ENCODE measurements at regions not wholly inside any gene's neighbourhood (a gene's known extent, or its start where the extent isn't known, plus 50 kb on each side); places are given as distances from the start of the nearest gene placed in this dataset.

DNA sequence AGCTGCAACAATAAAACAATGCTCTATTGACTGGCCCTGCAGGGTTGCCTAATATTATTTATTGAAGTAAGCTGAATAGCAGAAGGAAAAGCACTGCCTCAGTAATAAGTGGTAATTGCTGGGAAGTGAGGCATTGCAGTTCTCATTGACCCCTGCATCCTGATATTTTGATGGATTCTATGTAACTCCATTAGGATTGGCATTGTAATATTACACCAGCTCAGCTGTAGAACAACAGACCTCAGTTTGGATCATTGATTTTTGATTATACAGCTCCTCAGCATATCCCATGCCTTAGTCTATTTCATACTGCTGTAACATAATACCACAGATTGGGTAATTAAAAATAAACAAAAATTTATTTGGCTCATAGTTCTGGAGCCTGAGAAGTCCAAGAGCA is 650.6 kb upstream of the SALL1 start:
- ATAC-seq: no peak

GRCh38 chr16:51797669-51798259 is 646.7 kb upstream of the SALL1 start:
- TF ChIP-seq, protein P1, sequence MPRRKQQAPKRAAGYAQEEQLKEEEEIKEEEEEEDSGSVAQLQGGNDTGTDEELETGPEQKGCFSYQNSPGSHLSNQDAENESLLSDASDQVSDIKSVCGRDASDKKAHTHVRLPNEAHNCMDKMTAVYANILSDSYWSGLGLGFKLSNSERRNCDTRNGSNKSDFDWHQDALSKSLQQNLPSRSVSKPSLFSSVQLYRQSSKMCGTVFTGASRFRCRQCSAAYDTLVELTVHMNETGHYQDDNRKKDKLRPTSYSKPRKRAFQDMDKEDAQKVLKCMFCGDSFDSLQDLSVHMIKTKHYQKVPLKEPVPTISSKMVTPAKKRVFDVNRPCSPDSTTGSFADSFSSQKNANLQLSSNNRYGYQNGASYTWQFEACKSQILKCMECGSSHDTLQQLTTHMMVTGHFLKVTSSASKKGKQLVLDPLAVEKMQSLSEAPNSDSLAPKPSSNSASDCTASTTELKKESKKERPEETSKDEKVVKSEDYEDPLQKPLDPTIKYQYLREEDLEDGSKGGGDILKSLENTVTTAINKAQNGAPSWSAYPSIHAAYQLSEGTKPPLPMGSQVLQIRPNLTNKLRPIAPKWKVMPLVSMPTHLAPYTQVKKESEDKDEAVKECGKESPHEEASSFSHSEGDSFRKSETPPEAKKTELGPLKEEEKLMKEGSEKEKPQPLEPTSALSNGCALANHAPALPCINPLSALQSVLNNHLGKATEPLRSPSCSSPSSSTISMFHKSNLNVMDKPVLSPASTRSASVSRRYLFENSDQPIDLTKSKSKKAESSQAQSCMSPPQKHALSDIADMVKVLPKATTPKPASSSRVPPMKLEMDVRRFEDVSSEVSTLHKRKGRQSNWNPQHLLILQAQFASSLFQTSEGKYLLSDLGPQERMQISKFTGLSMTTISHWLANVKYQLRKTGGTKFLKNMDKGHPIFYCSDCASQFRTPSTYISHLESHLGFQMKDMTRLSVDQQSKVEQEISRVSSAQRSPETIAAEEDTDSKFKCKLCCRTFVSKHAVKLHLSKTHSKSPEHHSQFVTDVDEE (CRISPR knock-in tag; IDR thresholded peaks at IDR 0.05): no peak
- TF ChIP-seq TOX (CRISPR knock-in tag; IDR thresholded peaks at IDR 0.05; ENCODE audit: borderline replicate concordance): no peak
- no peak for TF ChIP-seq CSDC2 (CRISPR knock-in tag; IDR thresholded peaks at IDR 0.05)
- TF ChIP-seq, protein P2, sequence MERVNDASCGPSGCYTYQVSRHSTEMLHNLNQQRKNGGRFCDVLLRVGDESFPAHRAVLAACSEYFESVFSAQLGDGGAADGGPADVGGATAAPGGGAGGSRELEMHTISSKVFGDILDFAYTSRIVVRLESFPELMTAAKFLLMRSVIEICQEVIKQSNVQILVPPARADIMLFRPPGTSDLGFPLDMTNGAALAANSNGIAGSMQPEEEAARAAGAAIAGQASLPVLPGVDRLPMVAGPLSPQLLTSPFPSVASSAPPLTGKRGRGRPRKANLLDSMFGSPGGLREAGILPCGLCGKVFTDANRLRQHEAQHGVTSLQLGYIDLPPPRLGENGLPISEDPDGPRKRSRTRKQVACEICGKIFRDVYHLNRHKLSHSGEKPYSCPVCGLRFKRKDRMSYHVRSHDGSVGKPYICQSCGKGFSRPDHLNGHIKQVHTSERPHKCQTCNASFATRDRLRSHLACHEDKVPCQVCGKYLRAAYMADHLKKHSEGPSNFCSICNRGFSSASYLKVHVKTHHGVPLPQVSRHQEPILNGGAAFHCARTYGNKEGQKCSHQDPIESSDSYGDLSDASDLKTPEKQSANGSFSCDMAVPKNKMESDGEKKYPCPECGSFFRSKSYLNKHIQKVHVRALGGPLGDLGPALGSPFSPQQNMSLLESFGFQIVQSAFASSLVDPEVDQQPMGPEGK (CRISPR knock-in tag; IDR thresholded peaks at IDR 0.05; ENCODE audit: borderline replicate concordance): no peak
- TF ChIP-seq ZFP3 (CRISPR knock-in tag; IDR thresholded peaks at IDR 0.05): no peak
- no peak for TF ChIP-seq POU6F1 (CRISPR knock-in tag; IDR thresholded peaks at IDR 0.05; ENCODE audit: borderline replicate concordance, low read depth)
- no peak for TF ChIP-seq TCF4 (CRISPR knock-in tag; IDR thresholded peaks at IDR 0.05; ENCODE audit: borderline replicate concordance)
- TF ChIP-seq GLIS3 (CRISPR knock-in tag; IDR thresholded peaks at IDR 0.05): no peak
- no peak for TF ChIP-seq ZFP30 (CRISPR knock-in tag; IDR thresholded peaks at IDR 0.05)
- TF ChIP-seq, protein P3, sequence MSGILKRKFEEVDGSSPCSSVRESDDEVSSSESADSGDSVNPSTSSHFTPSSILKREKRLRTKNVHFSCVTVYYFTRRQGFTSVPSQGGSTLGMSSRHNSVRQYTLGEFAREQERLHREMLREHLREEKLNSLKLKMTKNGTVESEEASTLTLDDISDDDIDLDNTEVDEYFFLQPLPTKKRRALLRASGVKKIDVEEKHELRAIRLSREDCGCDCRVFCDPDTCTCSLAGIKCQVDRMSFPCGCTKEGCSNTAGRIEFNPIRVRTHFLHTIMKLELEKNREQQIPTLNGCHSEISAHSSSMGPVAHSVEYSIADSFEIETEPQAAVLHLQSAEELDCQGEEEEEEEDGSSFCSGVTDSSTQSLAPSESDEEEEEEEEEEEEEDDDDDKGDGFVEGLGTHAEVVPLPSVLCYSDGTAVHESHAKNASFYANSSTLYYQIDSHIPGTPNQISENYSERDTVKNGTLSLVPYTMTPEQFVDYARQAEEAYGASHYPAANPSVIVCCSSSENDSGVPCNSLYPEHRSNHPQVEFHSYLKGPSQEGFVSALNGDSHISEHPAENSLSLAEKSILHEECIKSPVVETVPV (CRISPR knock-in tag; IDR thresholded peaks at IDR 0.05): no peak
- no peak for TF ChIP-seq OSR1 (CRISPR knock-in tag; IDR thresholded peaks at IDR 0.05)
- no peak for ATAC-seq

More for the DNA sequence above, 650.6 kb upstream of the SALL1 start:
- TF ChIP-seq OSR1 (CRISPR knock-in tag; IDR thresholded peaks at IDR 0.05): no peak
- TF ChIP-seq BACH2 (CRISPR knock-in tag; IDR thresholded peaks at IDR 0.05; ENCODE audit: borderline replicate concordance): no peak
- no peak for TF ChIP-seq SNAI2 (CRISPR knock-in tag; IDR thresholded peaks at IDR 0.05)
- TF ChIP-seq ZNF70 (CRISPR knock-in tag; IDR thresholded peaks at IDR 0.05): no peak

DNA sequence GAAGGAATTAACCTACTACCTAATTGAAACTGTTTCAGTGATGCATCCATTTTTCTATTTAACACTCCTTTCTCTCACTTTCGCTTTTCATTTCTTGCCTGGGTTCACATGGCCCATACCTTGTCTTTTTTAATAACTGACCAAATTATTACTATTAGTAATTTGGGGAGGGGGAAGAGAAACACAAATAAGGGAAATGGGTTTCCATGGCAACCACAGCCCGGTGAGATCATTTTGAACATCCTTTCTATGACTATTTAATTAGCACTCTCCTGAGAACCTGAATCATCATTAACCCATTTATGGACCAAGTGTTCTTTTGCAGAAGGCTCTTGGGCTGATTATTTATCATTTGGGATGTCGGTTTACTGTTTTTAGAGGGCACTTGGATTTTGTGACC is 628.2 kb upstream of the SALL1 start:
- no peak for TF ChIP-seq ZNF8 (CRISPR knock-in tag; IDR thresholded peaks at IDR 0.05)
- TF ChIP-seq OSR1 (CRISPR knock-in tag; IDR thresholded peaks at IDR 0.05): no peak
- no peak for TF ChIP-seq SNAI2 (CRISPR knock-in tag; IDR thresholded peaks at IDR 0.05)
- TF ChIP-seq ZC3H10 (CRISPR knock-in tag; IDR thresholded peaks at IDR 0.05): no peak
- TF ChIP-seq ZFP3 (CRISPR knock-in tag; IDR thresholded peaks at IDR 0.05): no peak
- TF ChIP-seq GLIS3 (CRISPR knock-in tag; IDR thresholded peaks at IDR 0.05): no peak
- TF ChIP-seq, protein P2 (CRISPR knock-in tag; IDR thresholded peaks at IDR 0.05; ENCODE audit: borderline replicate concordance): no peak
- TF ChIP-seq ZNF565 (CRISPR knock-in tag; conservative IDR thresholded peaks at IDR 0.05; ENCODE audit: low read depth): no peak
- no peak for TF ChIP-seq ESRRG (CRISPR knock-in tag; IDR thresholded peaks at IDR 0.05)
- no peak for TF ChIP-seq RARB (CRISPR knock-in tag; IDR thresholded peaks at IDR 0.05)
- TF ChIP-seq, protein P3 (CRISPR knock-in tag; IDR thresholded peaks at IDR 0.05): no peak
- TF ChIP-seq ZFP30 (CRISPR knock-in tag; IDR thresholded peaks at IDR 0.05): no peak
- ATAC-seq: no peak
